Naive thymus-derived CD8-positive, alpha-beta T cell (primary cell): ENCODE measurements at regions not wholly inside any gene's neighbourhood (a gene's known extent, or its start where the extent isn't known, plus 50 kb on each side); places are given as distances from the start of the nearest gene placed in this dataset.
"Not testable (repeated sequence)": the region's sequence is repeated elsewhere in the genome, so short reads cannot be mapped to it uniquely, and the experiment has no call there.

Source experiments
- ATAC-seq, 2 donors: fragments of 150-1000 bp; cut with Tn5 transposase in 1 of 2; sonication (Bioruptor Pico), chemical (Tn5 transposase) in 1 of 2; 1 replicate in 1 of 2; 2 replicates in 1 of 2; pipeline ENCODE4 v1.10.0; 2021; ENCODE audit warnings: mild to moderate bottlenecking in 2 of 2, moderate library complexity in 2 of 2
- POLR2A ChIA-PET: fragments of 350-600 bp; sonication (Branson Sonifier 250); formaldehyde crosslinking; loops from one replicate; lab custom pipeline; 2021; ENCODE audit warnings: antibody characterized with exemption; lab: Charles Lee
- DNase-seq, 10 donors: peaks; one replicate each; pipeline versions ENCODE4 v3.0.0 to v3.0.0-alpha.2; 2020 to 2022
- H3K27ac Mint-ChIP-seq, 10 donors: one replicate each; pipeline ENCODE4 v1.8.0; 2020 to 2022; ENCODE audit warnings: mild to moderate bottlenecking in 10 of 10, mixed read lengths in 10 of 10, moderate library complexity in 4 of 10, inconsistent platforms in 1 of 10
- H3K27me3 Mint-ChIP-seq, 5 donors: one replicate each; pipeline ENCODE4 v1.8.0; 2021 to 2022; ENCODE audit warnings: mixed read lengths in 5 of 5
- H3K36me3 Mint-ChIP-seq, 3 donors: one replicate each; pipeline ENCODE4 v1.8.0; 2020 to 2022; ENCODE audit warnings: mixed read lengths in 3 of 3, mild to moderate bottlenecking in 2 of 3, inconsistent platforms in 1 of 3
- H3K4me1 Mint-ChIP-seq, 4 donors: one replicate each; pipeline ENCODE4 v1.8.0; 2021 to 2022; ENCODE audit warnings: mixed read lengths in 4 of 4
- H3K4me3 Mint-ChIP-seq, 10 donors: one replicate each; pipeline ENCODE4 v1.8.0; 2020 to 2022; ENCODE audit warnings: mild to moderate bottlenecking in 10 of 10, mixed read lengths in 10 of 10, moderate library complexity in 6 of 10, inconsistent platforms in 1 of 10
- H3K9me3 Mint-ChIP-seq, 9 donors: one replicate each; pipeline ENCODE4 v1.8.0; 2020 to 2022; ENCODE audit warnings: mixed read lengths in 9 of 9, mild to moderate bottlenecking in 3 of 9, inconsistent platforms in 1 of 9, moderate library complexity in 1 of 9

- H3K4me1 Mint-ChIP-seq, POLR2A ChIA-PET, DNase-seq, ATAC-seq, H3K4me3 Mint-ChIP-seq, H3K36me3 Mint-ChIP-seq, H3K27ac Mint-ChIP-seq, H3K27me3 Mint-ChIP-seq: not testable (repeated sequence)
- H3K9me3 Mint-ChIP-seq: peaks cover 0 to 20% (median 9%) of the 10 kb centered on the region in 9 donors
Observed at GRCh38 chr9:78088190-78088589, 56.6 kb upstream of the GNAQ start.
